Central memory CD8-positive, alpha-beta T cell (primary cell): ENCODE measurements at regions not wholly inside any gene's neighbourhood (a gene's known extent, or its start where the extent isn't known, plus 50 kb on each side); places are given as distances from the start of the nearest gene placed in this dataset.
"Not testable (repeated sequence)": the region's sequence is repeated elsewhere in the genome, so short reads cannot be mapped to it uniquely, and the experiment has no call there.

Experiments used
- ATAC-seq: fragments of 150-1000 bp; cut with Tn5 transposase; replicated peaks from 2 replicates; pipeline ENCODE4 v1.10.0; 2022; ENCODE audit warnings: mild to moderate bottlenecking, moderate FRiP score, moderate number of reproducible peaks; ENCODE audit not compliant: poor library complexity, severe bottlenecking; ENCODE audit errors: extremely low read depth
- DNase-seq, 2 donors: peaks; one replicate each; pipeline ENCODE4 v3.0.0; 2021; ENCODE audit warnings: low spot score in 2 of 2
- H3K27ac Mint-ChIP-seq: one replicate; pipeline ENCODE4 v1.8.0; 2022; ENCODE audit warnings: low read depth, mild to moderate bottlenecking, moderate library complexity, mixed read lengths
- H3K27me3 Mint-ChIP-seq: one replicate; pipeline ENCODE4 v1.8.0; 2022; ENCODE audit warnings: mixed read lengths
- H3K36me3 Mint-ChIP-seq: one replicate; pipeline ENCODE4 v1.8.0; 2022; ENCODE audit warnings: mild to moderate bottlenecking, moderate library complexity, mixed read lengths; ENCODE audit not compliant: insufficient read depth
- H3K4me1 Mint-ChIP-seq: one replicate; pipeline ENCODE4 v1.8.0; 2022; ENCODE audit warnings: mixed read lengths
- H3K4me3 Mint-ChIP-seq: one replicate; pipeline ENCODE4 v1.8.0; 2022; ENCODE audit warnings: mild to moderate bottlenecking, moderate library complexity, mixed read lengths
- H3K9me3 Mint-ChIP-seq: one replicate; pipeline ENCODE4 v1.8.0; 2022; ENCODE audit warnings: mixed read lengths

DNA sequence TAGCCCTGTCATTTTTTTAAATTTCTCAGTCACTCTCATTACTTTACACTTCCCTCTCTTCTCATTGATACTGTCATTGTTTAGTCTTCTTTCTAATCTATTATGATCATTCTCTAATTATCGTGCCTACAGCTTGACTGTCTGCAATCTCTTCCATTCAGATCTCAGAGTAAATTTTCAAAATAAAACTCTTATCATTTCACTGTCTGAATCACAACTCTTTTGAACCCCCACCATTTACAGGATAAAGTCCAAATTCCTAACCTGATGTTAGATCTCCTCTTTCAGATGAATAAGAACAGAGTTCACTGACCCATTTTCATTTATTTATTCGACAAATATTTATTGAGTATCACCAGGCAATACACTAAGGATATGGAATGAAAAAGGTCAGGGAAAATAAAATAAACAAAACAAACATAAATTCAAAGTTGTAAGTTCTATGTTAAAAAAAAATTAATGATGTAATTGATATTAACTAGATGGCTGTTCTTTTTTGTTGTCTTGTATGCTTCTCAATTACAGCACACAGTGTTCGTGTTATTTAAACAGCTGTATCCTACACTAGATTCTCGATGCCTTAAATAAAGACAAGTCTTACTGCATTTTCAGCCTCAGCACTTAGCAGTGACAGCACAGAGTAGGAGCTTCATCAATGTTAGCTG lies 631.0 kb downstream of the IRS1 start:
- ATAC-seq = no peak
- Mint-ChIP-seq H3K27me3 (no peaks in the 10 kb centered on the region), H3K4me1 (no peaks in the 10 kb centered on the region), H3K36me3 (no peaks in the 10 kb centered on the region), H3K27ac (no peak overlapping the region), H3K4me3 (no peak overlapping the region), H3K9me3 (no peaks in the 10 kb centered on the region)
- no peak for DNase-seq

DNA sequence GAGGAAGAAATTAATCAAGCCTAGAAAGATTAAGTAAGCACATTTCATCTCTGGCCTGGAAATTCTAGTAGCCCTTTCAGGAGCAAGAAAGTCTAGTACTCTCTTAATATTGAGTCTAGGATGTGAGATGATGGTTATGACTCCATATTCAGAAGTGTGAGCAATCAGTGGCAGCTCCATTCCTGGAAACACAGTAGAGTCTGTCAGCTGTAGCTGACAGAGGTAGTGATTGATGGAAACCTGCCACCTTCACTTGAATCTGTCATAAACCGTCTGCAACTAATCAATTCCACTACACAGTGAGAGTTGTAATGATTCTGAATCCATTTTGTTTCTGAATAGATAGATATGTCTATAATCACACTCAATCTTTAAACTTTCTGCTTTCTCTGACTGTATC lies 635.1 kb downstream of the IRS1 start:
- no peak overlapping the region for H3K4me3 Mint-ChIP-seq
- no peak for ATAC-seq
- no peak overlapping the region for H3K27ac Mint-ChIP-seq
- H3K27me3 Mint-ChIP-seq = no peaks in the 10 kb centered on the region
- H3K36me3 Mint-ChIP-seq = no peaks in the 10 kb centered on the region
- no peaks in the 10 kb centered on the region for H3K4me1 Mint-ChIP-seq
- no peaks in the 10 kb centered on the region for H3K9me3 Mint-ChIP-seq
- DNase-seq = no peak

DNA sequence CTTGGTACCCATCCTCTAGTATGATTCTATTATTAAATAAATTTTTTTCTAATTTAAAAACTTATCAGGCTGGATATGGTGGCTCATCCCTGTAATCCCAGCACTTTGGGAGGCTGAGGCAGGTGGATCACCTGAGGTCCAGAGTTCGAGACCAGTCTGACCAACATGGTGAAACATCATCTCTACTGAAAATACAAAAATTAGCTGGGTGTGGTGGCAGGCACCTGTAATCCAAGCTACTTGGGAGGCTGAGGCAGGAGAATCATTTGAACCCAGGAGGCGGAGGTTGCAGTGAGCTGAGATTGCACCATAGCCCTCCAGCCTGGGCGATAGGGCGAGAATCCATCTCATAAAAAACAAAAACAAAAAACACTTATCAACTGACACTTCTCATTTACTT lies 639.0 kb downstream of the IRS1 start:
- ATAC-seq, H3K9me3 Mint-ChIP-seq, H3K27ac Mint-ChIP-seq, H3K4me3 Mint-ChIP-seq, H3K27me3 Mint-ChIP-seq, H3K36me3 Mint-ChIP-seq, H3K4me1 Mint-ChIP-seq, DNase-seq: not testable (repeated sequence)

- no peaks in the 10 kb centered on the region for H3K27me3 Mint-ChIP-seq
- no peak overlapping the region for H3K27ac Mint-ChIP-seq
- no peak for ATAC-seq
- H3K9me3 Mint-ChIP-seq = no peaks in the 10 kb centered on the region
- H3K4me1 Mint-ChIP-seq = no peaks in the 10 kb centered on the region
- no peak for DNase-seq
- H3K4me3 Mint-ChIP-seq = no peak overlapping the region
- H3K36me3 Mint-ChIP-seq = no peaks in the 10 kb centered on the region
Measured at GRCh38 chr2:226159875-226160479, 639.6 kb downstream of the IRS1 start.

DNA sequence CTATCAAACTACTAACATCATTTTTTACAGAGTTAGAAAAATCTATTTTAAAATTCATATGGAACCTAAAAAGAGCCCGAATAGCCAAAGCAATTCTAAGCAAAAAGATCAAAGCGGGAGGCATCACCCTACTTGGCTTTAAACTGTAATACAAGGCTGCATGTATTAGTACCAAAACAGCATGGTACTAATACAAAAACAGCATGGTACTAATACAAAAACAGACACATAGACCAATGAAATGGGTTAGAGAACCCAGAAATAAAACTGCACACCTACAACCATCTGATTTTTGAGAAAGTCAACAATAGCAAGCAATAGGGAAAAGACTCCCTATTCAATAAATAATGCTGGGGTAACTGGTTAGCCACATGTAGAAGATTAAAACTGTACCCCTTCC lies 640.7 kb downstream of the IRS1 start:
- no peaks in the 10 kb centered on the region for H3K36me3 Mint-ChIP-seq
- H3K4me1 Mint-ChIP-seq = no peaks in the 10 kb centered on the region
- H3K9me3 Mint-ChIP-seq = no peaks in the 10 kb centered on the region
- no peak overlapping the region for H3K4me3 Mint-ChIP-seq
- DNase-seq = no peak
- no peaks in the 10 kb centered on the region for H3K27me3 Mint-ChIP-seq
- H3K27ac Mint-ChIP-seq = no peak overlapping the region
- no peak for ATAC-seq

DNA sequence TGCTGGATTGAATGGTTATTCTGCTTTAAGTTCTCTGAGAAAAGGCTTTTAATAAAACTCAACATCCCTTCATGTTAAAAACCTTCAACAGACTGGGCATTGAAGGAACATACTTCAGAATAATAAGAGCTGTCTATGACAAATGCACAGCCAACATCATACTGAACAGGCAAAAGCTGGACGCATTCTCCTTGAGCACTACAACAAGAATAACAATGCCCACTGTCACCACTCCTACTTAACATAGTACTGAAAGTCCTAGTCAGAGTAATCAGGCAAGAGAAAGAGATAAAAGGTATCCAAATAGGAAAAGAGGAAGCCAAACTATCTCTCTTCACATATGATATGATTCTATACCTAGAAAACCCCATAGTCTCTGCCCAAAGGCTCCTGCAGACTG lies 641.4 kb downstream of the IRS1 start:
- Mint-ChIP-seq H3K4me3 (no peak overlapping the region), H3K27me3 (no peaks in the 10 kb centered on the region), H3K9me3 (no peaks in the 10 kb centered on the region), H3K4me1 (no peaks in the 10 kb centered on the region), H3K27ac (no peak overlapping the region), H3K36me3 (no peaks in the 10 kb centered on the region)
- DNase-seq (no peak), ATAC-seq (no peak)

DNA sequence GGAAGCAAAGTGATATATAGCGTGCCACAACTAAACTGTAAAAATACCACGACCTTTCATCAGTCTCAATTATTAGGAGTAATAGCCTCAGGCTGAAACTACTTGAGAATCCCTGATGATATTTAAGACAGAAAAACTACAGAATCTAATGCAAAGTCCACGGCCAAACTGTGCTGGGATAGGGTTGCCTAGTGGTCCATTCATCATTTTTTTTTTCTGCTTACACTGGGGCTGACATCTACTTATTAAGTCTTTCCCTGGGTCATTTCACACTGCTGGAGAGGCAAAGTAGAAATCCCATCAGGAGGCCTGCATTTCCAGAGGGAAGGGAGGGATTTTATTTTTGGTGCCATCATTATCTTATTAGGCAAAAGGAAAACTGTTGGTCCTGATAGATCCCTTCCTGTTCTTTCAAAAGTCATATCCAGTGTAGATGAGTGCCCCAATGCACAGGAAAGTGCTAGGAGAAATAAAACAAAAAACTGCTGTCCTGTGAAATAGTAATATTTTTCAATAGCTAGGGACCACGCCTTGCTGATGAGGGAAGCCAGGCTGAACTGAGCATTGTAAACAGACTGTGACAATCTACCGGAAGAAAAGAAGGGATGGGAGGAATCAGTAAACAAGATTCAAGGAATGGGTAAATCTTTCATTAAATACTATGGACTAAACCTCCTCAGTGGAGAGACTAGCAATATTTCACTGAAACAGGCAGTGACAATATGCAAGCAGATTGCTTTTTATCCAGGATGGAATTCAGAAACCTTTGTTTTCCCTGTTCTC lies 644.3 kb downstream of the IRS1 start:
- Mint-ChIP-seq H3K27me3 (no peaks in the 10 kb centered on the region), H3K4me1 (no peaks in the 10 kb centered on the region), H3K4me3 (no peak overlapping the region), H3K27ac (no peak overlapping the region), H3K9me3 (no peaks in the 10 kb centered on the region), H3K36me3 (no peaks in the 10 kb centered on the region)
- no peak for DNase-seq
- no peak for ATAC-seq

GRCh38 chr2:226154610-226155009 lies 645.0 kb downstream of the IRS1 start:
- ATAC-seq = no peak

DNA sequence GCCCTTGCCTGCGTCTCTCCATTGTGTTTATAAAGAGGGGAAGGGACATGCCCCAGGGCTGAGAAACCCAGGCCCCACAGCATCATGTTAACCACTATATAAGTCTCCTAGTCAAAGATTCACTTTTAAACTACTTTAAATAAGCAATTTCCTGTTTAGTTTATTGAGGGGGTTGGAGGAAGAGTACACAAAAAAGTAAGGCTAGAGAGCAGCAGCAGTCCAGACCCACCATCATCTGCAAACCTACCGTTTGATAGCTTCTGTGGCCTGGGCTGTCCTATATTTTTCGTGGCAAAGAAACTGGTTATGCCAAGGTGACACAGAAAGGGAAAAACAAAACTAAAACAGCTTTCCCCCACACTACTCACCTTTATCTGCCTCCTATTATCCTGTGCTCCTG lies 646.1 kb downstream of the IRS1 start:
- H3K27ac Mint-ChIP-seq = no peak overlapping the region
- no peaks in the 10 kb centered on the region for H3K36me3 Mint-ChIP-seq
- H3K4me3 Mint-ChIP-seq = no peak overlapping the region
- H3K9me3 Mint-ChIP-seq = no peaks in the 10 kb centered on the region
- ATAC-seq (no peak), DNase-seq (no peak)
- H3K4me1 Mint-ChIP-seq = no peaks in the 10 kb centered on the region
- H3K27me3 Mint-ChIP-seq = no peaks in the 10 kb centered on the region

More at GRCh38 chr2:226154610-226155009, 645.0 kb downstream of the IRS1 start:
- Mint-ChIP-seq H3K4me1 (no peaks in the 10 kb centered on the region), H3K27me3 (no peaks in the 10 kb centered on the region), H3K36me3 (no peaks in the 10 kb centered on the region), H3K9me3 (no peaks in the 10 kb centered on the region), H3K4me3 (no peak overlapping the region), H3K27ac (no peak overlapping the region)
- DNase-seq = no peak

DNA sequence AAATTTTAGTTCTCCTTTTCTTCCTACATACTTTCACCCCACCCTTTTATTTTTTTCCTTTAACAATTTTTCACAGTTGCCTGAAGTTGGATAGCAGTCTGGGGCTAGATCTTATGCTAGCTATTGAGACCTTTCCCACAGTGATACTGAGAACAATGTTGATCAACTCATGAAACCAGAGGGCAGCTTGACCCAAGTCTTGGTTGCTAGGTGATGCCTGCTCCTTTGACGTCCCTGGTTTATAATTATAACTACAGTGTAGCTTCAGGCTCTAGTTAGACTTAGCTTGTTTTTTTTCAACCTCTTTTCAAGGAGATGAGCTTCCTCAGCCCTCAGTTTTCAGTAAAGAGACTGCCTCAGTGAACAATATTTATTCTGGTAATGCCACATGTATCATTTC lies 648.5 kb downstream of the IRS1 start:
- no peaks in the 10 kb centered on the region for H3K9me3 Mint-ChIP-seq
- no peak overlapping the region for H3K27ac Mint-ChIP-seq
- no peak overlapping the region for H3K4me3 Mint-ChIP-seq
- no peaks in the 10 kb centered on the region for H3K27me3 Mint-ChIP-seq
- H3K4me1 Mint-ChIP-seq = no peaks in the 10 kb centered on the region
- ATAC-seq (no peak), DNase-seq (no peak)
- H3K36me3 Mint-ChIP-seq = no peaks in the 10 kb centered on the region

- ATAC-seq (no peak), DNase-seq (no peak)
- H3K27me3 Mint-ChIP-seq = no peaks in the 10 kb centered on the region
- H3K9me3 Mint-ChIP-seq = no peaks in the 10 kb centered on the region
- H3K27ac Mint-ChIP-seq = no peak overlapping the region
- no peak overlapping the region for H3K4me3 Mint-ChIP-seq
- no peaks in the 10 kb centered on the region for H3K36me3 Mint-ChIP-seq
- H3K4me1 Mint-ChIP-seq = no peaks in the 10 kb centered on the region
Measured at GRCh38 chr2:226143091-226143490, 656.5 kb downstream of the IRS1 start.

DNA sequence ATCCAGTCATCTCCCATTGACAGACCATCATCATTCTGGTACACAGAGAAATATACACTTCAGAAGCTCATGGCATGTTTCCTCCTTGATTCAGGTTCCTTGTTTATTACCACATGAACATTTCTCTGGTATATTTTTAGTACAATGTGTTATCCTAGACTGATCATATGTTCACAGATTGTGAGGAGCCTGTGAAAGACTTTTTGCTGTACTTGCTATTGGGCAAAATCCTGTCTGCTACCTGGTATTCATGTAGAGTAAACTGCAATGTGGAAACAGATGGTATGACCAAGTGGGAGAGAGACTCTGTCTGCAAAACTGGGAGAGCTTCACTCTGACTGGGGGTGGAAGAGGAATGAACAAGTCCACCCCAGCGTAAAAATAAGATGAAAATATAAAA lies 657.2 kb downstream of the IRS1 start:
- Mint-ChIP-seq H3K36me3 (no peaks in the 10 kb centered on the region), H3K4me1 (no peaks in the 10 kb centered on the region), H3K9me3 (no peaks in the 10 kb centered on the region), H3K27ac (no peak overlapping the region), H3K4me3 (no peak overlapping the region), H3K27me3 (no peaks in the 10 kb centered on the region)
- ATAC-seq (no peak), DNase-seq (no peak)

DNA sequence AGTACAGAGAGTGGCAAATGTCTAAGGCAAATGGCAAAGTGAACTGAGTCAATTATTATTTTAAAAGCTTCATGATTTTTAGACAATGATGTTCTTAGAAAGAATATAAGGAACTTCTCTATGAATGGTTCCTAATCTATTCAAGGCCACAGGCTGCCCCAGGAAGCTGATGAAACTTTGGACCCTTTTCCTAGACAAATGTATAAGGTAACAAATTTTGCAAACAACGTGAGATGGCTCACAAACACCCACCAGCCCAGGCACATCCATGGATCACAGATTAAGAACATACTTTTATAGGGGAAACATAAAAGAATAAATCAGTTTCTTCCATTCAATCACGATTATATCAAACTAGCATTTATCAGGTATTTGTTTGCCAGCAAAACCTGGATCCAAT lies 659.0 kb downstream of the IRS1 start:
- H3K4me3 Mint-ChIP-seq = no peak overlapping the region
- no peak for DNase-seq
- no peak for ATAC-seq

More for the DNA sequence above, 659.0 kb downstream of the IRS1 start:
- Mint-ChIP-seq H3K9me3 (peaks cover 1% of the 10 kb centered on the region), H3K27me3 (no peaks in the 10 kb centered on the region), H3K4me1 (no peaks in the 10 kb centered on the region), H3K36me3 (no peaks in the 10 kb centered on the region), H3K27ac (no peak overlapping the region)
